GM21619 (cell line): ENCODE measurements at regions not wholly inside any gene's neighbourhood (a gene's known extent, or its start where the extent isn't known, plus 50 kb on each side); places are given as distances from the start of the nearest gene placed in this dataset.

Experiments
- ATAC-seq: cut with Tn5 transposase; IDR thresholded peaks from one replicate; pipeline ENCODE4 v1.9.1; 2021; ENCODE audit not compliant: unreplicated experiment

- ATAC-seq, result no peak
These were observed 50.0 kb upstream of the RNU6ATAC start for GRCh38 chr9:134214386-134214765.

- no peak for ATAC-seq
These were observed 50.5 kb upstream of the RNU6ATAC start for GRCh38 chr9:134214766-134215419.

GRCh38 chr9:134215420-134215698 is 51.0 kb upstream of the RNU6ATAC start:
- ATAC-seq, result no peak

- no peak for ATAC-seq
These were observed 51.5 kb upstream of the RNU6ATAC start for GRCh38 chr9:134215699-134216448.

GRCh38 chr9:134216449-134216951 is 52.1 kb upstream of the RNU6ATAC start:
- ATAC-seq, result no peak

- ATAC-seq, result no peak
These were observed 52.6 kb upstream of the RNU6ATAC start for GRCh38 chr9:134216961-134217360.

- ATAC-seq, result no peak
These were observed 53.3 kb upstream of the RNU6ATAC start for GRCh38 chr9:134217431-134218210.

GRCh38 chr9:134218230-134218629 is 53.9 kb upstream of the RNU6ATAC start:
- no peak for ATAC-seq

GRCh38 chr9:134219646-134220060 is 55.3 kb upstream of the RNU6ATAC start:
- no peak for ATAC-seq

- no peak for ATAC-seq
These were observed 55.9 kb upstream of the RNU6ATAC start for GRCh38 chr9:134220311-134220710.

- ATAC-seq, result no peak
These were observed 57.1 kb upstream of the RNU6ATAC start for GRCh38 chr9:134221273-134222017.

- no peak for ATAC-seq
These were observed 57.7 kb upstream of the RNU6ATAC start for GRCh38 chr9:134222018-134222573.

- ATAC-seq, result no peak
These were observed 58.7 kb upstream of the RNU6ATAC start for GRCh38 chr9:134223091-134223490.

- ATAC-seq, result no peak
These were observed 59.3 kb upstream of the RNU6ATAC start for GRCh38 chr9:134223591-134224122.

- ATAC-seq, result no peak
These were observed 59.8 kb upstream of the RNU6ATAC start for GRCh38 chr9:134224127-134224526.

- no peak for ATAC-seq
These were observed 60.3 kb upstream of the RNU6ATAC start for GRCh38 chr9:134224567-134225093.

GRCh38 chr9:134225186-134225585 is 60.8 kb upstream of the RNU6ATAC start:
- ATAC-seq, result no peak

- ATAC-seq, result no peak
These were observed 61.5 kb upstream of the RNU6ATAC start for GRCh38 chr9:134225816-134226215.

- no peak for ATAC-seq
These were observed 62.0 kb upstream of the RNU6ATAC start for GRCh38 chr9:134226221-134226930.
